ENCODE measurements at regions not wholly inside any gene's neighbourhood (a gene's known extent, or its start where the extent isn't known, plus 50 kb on each side); places are given as distances from the start of the nearest gene placed in this dataset.

- no peaks in the 10 kb centered on the region for H3K36me3 ChIP-seq (ENCODE audit: control insufficient read depth, insufficient read depth, low read length)
- 85% methylated on average over 4 of the region's 4 CpGs for WGBS (ENCODE audit: insufficient coverage)
- peaks cover 31% of the 10 kb centered on the region for H3K4me1 ChIP-seq (ENCODE audit: control insufficient read depth, insufficient read depth, low read length)
- H3K4me3 ChIP-seq (ENCODE audit: low read length): no peak overlapping the region
- H3K27ac ChIP-seq (ENCODE audit: low read length): peak overlapping the region; percentile 73
- no peaks in the 10 kb centered on the region for H3K27me3 ChIP-seq (ENCODE audit: control insufficient read depth, insufficient read depth, low read length)
- DNase-seq: peak; percentile 83
- H3K9me3 ChIP-seq (replicated peaks; ENCODE audit: control insufficient read depth, low read depth, low read length): no peaks in the 10 kb centered on the region
These were observed 193.1 kb upstream of the DAB1 start for GRCh38 chr1:57616921-57617320.

GRCh38 chr1:57615956-57616355, 192.1 kb upstream of the DAB1 start:
- peaks cover 27% of the 10 kb centered on the region for H3K4me1 ChIP-seq (ENCODE audit: control insufficient read depth, insufficient read depth, low read length)
- DNase-seq: no peak
- WGBS (ENCODE audit: insufficient coverage): 48% methylated on average over 1 of the region's 4 CpGs
- H3K9me3 ChIP-seq (replicated peaks; ENCODE audit: control insufficient read depth, low read depth, low read length): no peaks in the 10 kb centered on the region
- H3K27me3 ChIP-seq (ENCODE audit: control insufficient read depth, insufficient read depth, low read length): no peaks in the 10 kb centered on the region
- no peaks in the 10 kb centered on the region for H3K36me3 ChIP-seq (ENCODE audit: control insufficient read depth, insufficient read depth, low read length)
- peak overlapping the region; percentile 9 for H3K27ac ChIP-seq (ENCODE audit: low read length)
- no peak overlapping the region for H3K4me3 ChIP-seq (ENCODE audit: low read length)

- no peak overlapping the region for H3K27ac ChIP-seq (ENCODE audit: low read length)
- H3K9me3 ChIP-seq (replicated peaks; ENCODE audit: control insufficient read depth, low read depth, low read length): no peaks in the 10 kb centered on the region
- H3K27me3 ChIP-seq (ENCODE audit: control insufficient read depth, insufficient read depth, low read length): no peaks in the 10 kb centered on the region
- H3K36me3 ChIP-seq (ENCODE audit: control insufficient read depth, insufficient read depth, low read length): no peaks in the 10 kb centered on the region
- H3K4me3 ChIP-seq (ENCODE audit: low read length): no peak overlapping the region
- WGBS (ENCODE audit: insufficient coverage): no CpG with 5 or more reads among the region's 2 CpGs
- no peak for DNase-seq
- peaks cover 12% of the 10 kb centered on the region for H3K4me1 ChIP-seq (ENCODE audit: control insufficient read depth, insufficient read depth, low read length)
These were observed 189.0 kb upstream of the DAB1 start for GRCh38 chr1:57612833-57613232.

GRCh38 chr1:57605933-57606332, 182.1 kb upstream of the DAB1 start:
- DNase-seq: no peak
- WGBS (ENCODE audit: insufficient coverage): no CpG with 5 or more reads among the region's 8 CpGs
- H3K4me1 ChIP-seq (ENCODE audit: control insufficient read depth, insufficient read depth, low read length): peaks cover 3% of the 10 kb centered on the region
- H3K36me3 ChIP-seq (ENCODE audit: control insufficient read depth, insufficient read depth, low read length): no peaks in the 10 kb centered on the region
- no peak overlapping the region for H3K27ac ChIP-seq (ENCODE audit: low read length)
- H3K27me3 ChIP-seq (ENCODE audit: control insufficient read depth, insufficient read depth, low read length): no peaks in the 10 kb centered on the region
- H3K9me3 ChIP-seq (replicated peaks; ENCODE audit: control insufficient read depth, low read depth, low read length): no peaks in the 10 kb centered on the region
- H3K4me3 ChIP-seq (ENCODE audit: low read length): no peak overlapping the region

- WGBS (ENCODE audit: insufficient coverage): 74% methylated on average over 5 of the region's 6 CpGs
- Histone ChIP-seq H3K4me1 (ENCODE audit: control insufficient read depth, insufficient read depth, low read length) (peaks cover 19% of the 10 kb centered on the region), H3K27me3 (ENCODE audit: control insufficient read depth, insufficient read depth, low read length) (no peaks in the 10 kb centered on the region), H3K4me3 (ENCODE audit: low read length) (no peak overlapping the region), H3K27ac (ENCODE audit: low read length) (no peak overlapping the region), H3K9me3 (replicated peaks; ENCODE audit: control insufficient read depth, low read depth, low read length) (no peaks in the 10 kb centered on the region), H3K36me3 (ENCODE audit: control insufficient read depth, insufficient read depth, low read length) (no peaks in the 10 kb centered on the region)
- DNase-seq: no peak
These were observed 179.8 kb upstream of the DAB1 start for GRCh38 chr1:57603696-57604095.

GRCh38 chr1:57600424-57600823, 176.6 kb upstream of the DAB1 start:
- Histone ChIP-seq H3K4me3 (ENCODE audit: low read length) (no peak overlapping the region), H3K27ac (ENCODE audit: low read length) (no peak overlapping the region), H3K27me3 (ENCODE audit: control insufficient read depth, insufficient read depth, low read length) (no peaks in the 10 kb centered on the region), H3K4me1 (ENCODE audit: control insufficient read depth, insufficient read depth, low read length) (peaks cover 24% of the 10 kb centered on the region), H3K36me3 (ENCODE audit: control insufficient read depth, insufficient read depth, low read length) (no peaks in the 10 kb centered on the region), H3K9me3 (replicated peaks; ENCODE audit: control insufficient read depth, low read depth, low read length) (no peaks in the 10 kb centered on the region)
- no peak for DNase-seq
- no CpG with 5 or more reads among the region's 3 CpGs for WGBS (ENCODE audit: insufficient coverage)

- WGBS (ENCODE audit: insufficient coverage): 23% methylated on average over 5 of the region's 8 CpGs
- Histone ChIP-seq H3K27ac (ENCODE audit: low read length) (peak overlapping the region; percentile 57), H3K27me3 (ENCODE audit: control insufficient read depth, insufficient read depth, low read length) (no peaks in the 10 kb centered on the region), H3K9me3 (replicated peaks; ENCODE audit: control insufficient read depth, low read depth, low read length) (no peaks in the 10 kb centered on the region), H3K4me1 (ENCODE audit: control insufficient read depth, insufficient read depth, low read length) (peaks cover 24% of the 10 kb centered on the region), H3K4me3 (ENCODE audit: low read length) (no peak overlapping the region), H3K36me3 (ENCODE audit: control insufficient read depth, insufficient read depth, low read length) (no peaks in the 10 kb centered on the region)
- DNase-seq: peak; percentile 88
These were observed 175.6 kb upstream of the DAB1 start for GRCh38 chr1:57599236-57599994.

- WGBS (ENCODE audit: insufficient coverage): 76% methylated on average over 3 of the region's 4 CpGs
- no peaks in the 10 kb centered on the region for H3K9me3 ChIP-seq (replicated peaks; ENCODE audit: control insufficient read depth, low read depth, low read length)
These were observed 173.2 kb upstream of the DAB1 start for GRCh38 chr1:57597036-57597435.

GRCh38 chr1:57594002-57594401, 170.1 kb upstream of the DAB1 start:
- Histone ChIP-seq H3K36me3 (ENCODE audit: control insufficient read depth, insufficient read depth, low read length) (no peaks in the 10 kb centered on the region), H3K4me1 (ENCODE audit: control insufficient read depth, insufficient read depth, low read length) (peaks cover 8% of the 10 kb centered on the region), H3K27ac (ENCODE audit: low read length) (no peak overlapping the region), H3K9me3 (replicated peaks; ENCODE audit: control insufficient read depth, low read depth, low read length) (no peaks in the 10 kb centered on the region), H3K4me3 (ENCODE audit: low read length) (no peak overlapping the region), H3K27me3 (ENCODE audit: control insufficient read depth, insufficient read depth, low read length) (no peaks in the 10 kb centered on the region)
- 62% methylated on average over 4 of the region's 4 CpGs for WGBS (ENCODE audit: insufficient coverage)
- DNase-seq: no peak

More at GRCh38 chr1:57597036-57597435, 173.2 kb upstream of the DAB1 start:
- H3K27me3 ChIP-seq (ENCODE audit: control insufficient read depth, insufficient read depth, low read length): no peaks in the 10 kb centered on the region
- no peak overlapping the region for H3K27ac ChIP-seq (ENCODE audit: low read length)
- H3K4me3 ChIP-seq (ENCODE audit: low read length): no peak overlapping the region
- DNase-seq: no peak
- no peaks in the 10 kb centered on the region for H3K36me3 ChIP-seq (ENCODE audit: control insufficient read depth, insufficient read depth, low read length)
- H3K4me1 ChIP-seq (ENCODE audit: control insufficient read depth, insufficient read depth, low read length): peaks cover 21% of the 10 kb centered on the region

GRCh38 chr1:57591842-57592241, 168.0 kb upstream of the DAB1 start:
- no peak for DNase-seq
- H3K27me3 ChIP-seq (ENCODE audit: control insufficient read depth, insufficient read depth, low read length): no peaks in the 10 kb centered on the region
- no peak overlapping the region for H3K4me3 ChIP-seq (ENCODE audit: low read length)
- H3K27ac ChIP-seq (ENCODE audit: low read length): no peak overlapping the region
- no peaks in the 10 kb centered on the region for H3K9me3 ChIP-seq (replicated peaks; ENCODE audit: control insufficient read depth, low read depth, low read length)
- no CpG with 5 or more reads among the region's 2 CpGs for WGBS (ENCODE audit: insufficient coverage)
- H3K4me1 ChIP-seq (ENCODE audit: control insufficient read depth, insufficient read depth, low read length): no peaks in the 10 kb centered on the region
- no peaks in the 10 kb centered on the region for H3K36me3 ChIP-seq (ENCODE audit: control insufficient read depth, insufficient read depth, low read length)

GRCh38 chr1:57590978-57591377, 167.1 kb upstream of the DAB1 start:
- no peak overlapping the region for H3K27ac ChIP-seq (ENCODE audit: low read length)
- WGBS (ENCODE audit: insufficient coverage): 71% methylated on average over 5 of the region's 5 CpGs

More at GRCh38 chr1:57590978-57591377, 167.1 kb upstream of the DAB1 start:
- no peaks in the 10 kb centered on the region for H3K27me3 ChIP-seq (ENCODE audit: control insufficient read depth, insufficient read depth, low read length)
- H3K9me3 ChIP-seq (replicated peaks; ENCODE audit: control insufficient read depth, low read depth, low read length): no peaks in the 10 kb centered on the region
- no peaks in the 10 kb centered on the region for H3K36me3 ChIP-seq (ENCODE audit: control insufficient read depth, insufficient read depth, low read length)
- no peak overlapping the region for H3K4me3 ChIP-seq (ENCODE audit: low read length)
- no peaks in the 10 kb centered on the region for H3K4me1 ChIP-seq (ENCODE audit: control insufficient read depth, insufficient read depth, low read length)
- DNase-seq: no peak
